ENCODE measurements at regions not wholly inside any gene's neighbourhood (a gene's known extent, or its start where the extent isn't known, plus 50 kb on each side); places are given as distances from the start of the nearest gene placed in this dataset.

DNA sequence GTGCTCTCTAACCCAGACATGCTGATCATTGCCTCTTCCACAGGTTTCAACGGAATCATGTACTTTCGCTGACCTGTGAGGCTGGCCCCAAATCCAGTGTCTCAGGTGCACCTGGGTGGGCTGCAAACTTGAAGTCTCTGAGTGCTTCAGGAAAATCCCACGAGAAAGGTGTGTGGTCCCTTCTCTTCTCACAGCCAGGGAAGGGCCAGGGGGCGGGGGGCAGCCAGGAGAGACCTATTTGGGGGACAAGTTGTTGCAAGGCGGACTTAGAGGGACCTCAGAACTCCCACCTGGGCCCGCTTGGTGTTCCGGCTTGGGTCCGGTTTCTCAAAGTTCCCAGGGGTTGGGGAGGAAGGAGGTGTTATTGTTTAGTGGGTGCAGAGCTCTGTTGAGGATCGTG, 80.0 kb downstream of the HMX1 start:
- TF ChIP-seq, protein P1, sequence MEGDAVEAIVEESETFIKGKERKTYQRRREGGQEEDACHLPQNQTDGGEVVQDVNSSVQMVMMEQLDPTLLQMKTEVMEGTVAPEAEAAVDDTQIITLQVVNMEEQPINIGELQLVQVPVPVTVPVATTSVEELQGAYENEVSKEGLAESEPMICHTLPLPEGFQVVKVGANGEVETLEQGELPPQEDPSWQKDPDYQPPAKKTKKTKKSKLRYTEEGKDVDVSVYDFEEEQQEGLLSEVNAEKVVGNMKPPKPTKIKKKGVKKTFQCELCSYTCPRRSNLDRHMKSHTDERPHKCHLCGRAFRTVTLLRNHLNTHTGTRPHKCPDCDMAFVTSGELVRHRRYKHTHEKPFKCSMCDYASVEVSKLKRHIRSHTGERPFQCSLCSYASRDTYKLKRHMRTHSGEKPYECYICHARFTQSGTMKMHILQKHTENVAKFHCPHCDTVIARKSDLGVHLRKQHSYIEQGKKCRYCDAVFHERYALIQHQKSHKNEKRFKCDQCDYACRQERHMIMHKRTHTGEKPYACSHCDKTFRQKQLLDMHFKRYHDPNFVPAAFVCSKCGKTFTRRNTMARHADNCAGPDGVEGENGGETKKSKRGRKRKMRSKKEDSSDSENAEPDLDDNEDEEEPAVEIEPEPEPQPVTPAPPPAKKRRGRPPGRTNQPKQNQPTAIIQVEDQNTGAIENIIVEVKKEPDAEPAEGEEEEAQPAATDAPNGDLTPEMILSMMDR (IDR thresholded peaks at IDR 0.05), result no peak
- TF ChIP-seq POLR2A (IDR thresholded peaks at IDR 0.05) (no peak), EP300 (IDR thresholded peaks at IDR 0.05) (no peak)

Measured in tibial nerve (tissue), 4 donors.